Chondrocyte (in vitro differentiated cells): ENCODE measurements at regions not wholly inside any gene's neighbourhood (a gene's known extent, or its start where the extent isn't known, plus 50 kb on each side); places are given as distances from the start of the nearest gene placed in this dataset.

Experiments
- DNase-seq: peaks from one replicate; pipeline ENCODE4 v3.0.0; 2021; ENCODE audit warnings: mixed read lengths, low spot score
- H3K27ac Mint-ChIP-seq: one replicate; pipeline ENCODE4 v1.8.0; 2021; ENCODE audit warnings: mild to moderate bottlenecking, moderate library complexity, mixed read lengths; ENCODE audit not compliant: unreplicated experiment
- H3K27me3 Mint-ChIP-seq: 2 replicates; pipeline ENCODE4 v1.8.0; 2021; ENCODE audit warnings: low read depth, mixed read lengths
- H3K36me3 Mint-ChIP-seq: 2 replicates; pipeline ENCODE4 v1.8.0; 2021; ENCODE audit warnings: low read depth, mixed read lengths
- H3K4me1 Mint-ChIP-seq: 2 replicates; pipeline ENCODE4 v1.8.0; 2021; ENCODE audit warnings: low read depth, mild to moderate bottlenecking, mixed read lengths
- H3K4me3 Mint-ChIP-seq: one replicate; pipeline ENCODE4 v1.8.0; 2021; ENCODE audit warnings: mild to moderate bottlenecking, moderate library complexity, mixed read lengths; ENCODE audit not compliant: unreplicated experiment
- H3K9me3 Mint-ChIP-seq: 2 replicates; pipeline ENCODE4 v1.8.0; 2021; ENCODE audit warnings: low read depth, mixed read lengths
- CTCF ChIP-seq: fragments of 200-600 bp; sonication (generic); IDR thresholded peaks from 2 replicates; pipeline ENCODE4 v1.5.0; 2021; ENCODE audit warnings: antibody characterized with exemption, mild to moderate bottlenecking, moderate library complexity

GRCh38 chr9:74016004-74016403, 481.1 kb upstream of the RORB start:
- no peak overlapping the region for H3K4me3 Mint-ChIP-seq
- no peak overlapping the region for H3K27ac Mint-ChIP-seq
- H3K36me3 Mint-ChIP-seq: no peaks in the 10 kb centered on the region
- H3K4me1 Mint-ChIP-seq: no peaks in the 10 kb centered on the region
- TF ChIP-seq CTCF: no peak
- DNase-seq: no peak
- H3K27me3 Mint-ChIP-seq: peaks cover 2% of the 10 kb centered on the region
- peaks cover 8% of the 10 kb centered on the region for H3K9me3 Mint-ChIP-seq

- Mint-ChIP-seq H3K27ac (no peak overlapping the region), H3K4me3 (no peak overlapping the region), H3K36me3 (no peaks in the 10 kb centered on the region), H3K9me3 (peaks cover 5% of the 10 kb centered on the region), H3K4me1 (no peaks in the 10 kb centered on the region), H3K27me3 (peaks cover 4% of the 10 kb centered on the region)
- DNase-seq: no peak
- TF ChIP-seq CTCF: no peak
Measured at GRCh38 chr9:74025402-74025925, 471.7 kb upstream of the RORB start.

- H3K4me1 Mint-ChIP-seq: no peaks in the 10 kb centered on the region
- DNase-seq: no peak
- H3K27ac Mint-ChIP-seq: no peak overlapping the region
- no peak for TF ChIP-seq CTCF
- H3K9me3 Mint-ChIP-seq: no peaks in the 10 kb centered on the region
- no peak overlapping the region for H3K4me3 Mint-ChIP-seq
- peaks cover 2% of the 10 kb centered on the region for H3K27me3 Mint-ChIP-seq
- H3K36me3 Mint-ChIP-seq: no peaks in the 10 kb centered on the region
Measured at GRCh38 chr9:74032421-74032820, 464.7 kb upstream of the RORB start.

GRCh38 chr9:74035786-74036185, 461.3 kb upstream of the RORB start:
- H3K9me3 Mint-ChIP-seq: no peaks in the 10 kb centered on the region
- no peak overlapping the region for H3K27ac Mint-ChIP-seq
- H3K4me3 Mint-ChIP-seq: no peak overlapping the region
- no peak for DNase-seq
- H3K36me3 Mint-ChIP-seq: no peaks in the 10 kb centered on the region
- TF ChIP-seq CTCF: no peak
- H3K4me1 Mint-ChIP-seq: no peaks in the 10 kb centered on the region
- H3K27me3 Mint-ChIP-seq: peaks cover 2% of the 10 kb centered on the region

GRCh38 chr9:74036549-74037231, 460.4 kb upstream of the RORB start:
- H3K27ac Mint-ChIP-seq: no peak overlapping the region
- no peak overlapping the region for H3K4me3 Mint-ChIP-seq
- no peaks in the 10 kb centered on the region for H3K4me1 Mint-ChIP-seq
- H3K9me3 Mint-ChIP-seq: no peaks in the 10 kb centered on the region
- TF ChIP-seq CTCF: no peak
- H3K36me3 Mint-ChIP-seq: no peaks in the 10 kb centered on the region
- no peak for DNase-seq
- peaks cover 2% of the 10 kb centered on the region for H3K27me3 Mint-ChIP-seq
